Esophagus mucosa (tissue), 1 donor: ENCODE measurements at regions not wholly inside any gene's neighbourhood (a gene's known extent, or its start where the extent isn't known, plus 50 kb on each side); places are given as distances from the start of the nearest gene placed in this dataset.
"Not testable (repeated sequence)": the region's sequence is repeated elsewhere in the genome, so short reads cannot be mapped to it uniquely, and the experiment has no call there.

Source experiments
- ATAC-seq: fragments of 200-7000 bp; cut with Tn5 transposase; one replicate; pipeline ENCODE4 v1.9.1; 2020
- donor health status: DM: yes; HTN: yes; CAD: no.

GRCh38 chr5:91977579-91977978 lies 594.5 kb upstream of the ARRDC3 start:
- ATAC-seq, result no peak

- ATAC-seq, result no peak
Observed at GRCh38 chr5:91976451-91976850, 593.3 kb upstream of the ARRDC3 start.

DNA sequence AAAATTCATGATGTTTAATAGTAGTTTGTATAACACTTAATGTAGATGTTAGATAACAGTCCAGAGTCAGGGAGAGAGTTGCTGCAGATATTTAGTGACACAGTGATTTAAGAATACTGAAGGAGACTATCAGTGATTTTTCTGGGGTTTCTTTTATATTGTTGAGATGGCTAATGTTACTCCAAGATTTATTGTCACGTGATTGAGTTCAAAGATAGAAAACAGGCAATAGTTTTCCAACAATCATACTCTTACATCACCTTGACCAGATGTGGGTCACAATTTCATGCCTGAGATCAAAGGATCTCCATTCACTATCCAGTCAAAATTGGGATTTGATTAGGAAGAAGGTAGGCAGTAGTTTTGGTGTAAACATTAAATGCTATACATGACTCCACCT lies 580.0 kb upstream of the ARRDC3 start:
- no peak for ATAC-seq

DNA sequence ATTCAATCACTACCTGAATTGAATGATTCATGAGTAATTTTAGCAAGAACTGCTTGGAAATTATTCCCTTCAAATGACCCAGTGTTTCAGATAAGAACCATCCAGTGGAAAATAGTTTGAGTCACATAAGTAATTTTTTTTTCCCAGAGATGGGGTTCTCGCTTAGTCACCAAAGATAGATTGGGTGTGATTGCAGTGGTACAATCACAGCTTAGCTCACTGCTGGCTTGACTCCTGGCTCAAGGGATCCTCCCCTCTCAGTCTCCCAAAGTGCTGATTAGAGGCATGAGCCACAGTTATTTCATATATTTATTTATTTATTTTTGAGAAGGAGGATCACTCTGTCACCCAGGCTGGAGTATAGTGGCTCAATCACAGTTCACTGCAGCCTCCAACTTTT lies 574.5 kb upstream of the ARRDC3 start:
- ATAC-seq, result no peak

DNA sequence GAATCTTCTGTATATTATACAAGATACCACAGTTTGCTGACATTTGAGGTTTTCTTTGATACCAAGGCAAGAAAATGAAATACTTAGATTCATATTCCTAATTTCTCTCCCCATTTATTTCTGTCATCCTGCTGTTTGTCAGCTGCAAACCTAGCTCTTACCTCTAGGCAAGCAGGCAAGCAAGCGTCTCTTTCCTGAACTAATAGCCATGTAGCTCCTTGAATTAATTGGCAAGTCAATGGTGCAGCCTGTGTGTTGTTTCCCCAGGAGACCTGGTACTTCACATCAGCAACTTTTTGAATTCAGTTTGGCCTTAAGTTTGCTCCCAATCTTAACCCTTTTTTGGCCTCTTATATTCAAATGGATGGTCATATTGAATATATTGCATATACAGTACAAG lies 573.6 kb upstream of the ARRDC3 start:
- ATAC-seq, result no peak

DNA sequence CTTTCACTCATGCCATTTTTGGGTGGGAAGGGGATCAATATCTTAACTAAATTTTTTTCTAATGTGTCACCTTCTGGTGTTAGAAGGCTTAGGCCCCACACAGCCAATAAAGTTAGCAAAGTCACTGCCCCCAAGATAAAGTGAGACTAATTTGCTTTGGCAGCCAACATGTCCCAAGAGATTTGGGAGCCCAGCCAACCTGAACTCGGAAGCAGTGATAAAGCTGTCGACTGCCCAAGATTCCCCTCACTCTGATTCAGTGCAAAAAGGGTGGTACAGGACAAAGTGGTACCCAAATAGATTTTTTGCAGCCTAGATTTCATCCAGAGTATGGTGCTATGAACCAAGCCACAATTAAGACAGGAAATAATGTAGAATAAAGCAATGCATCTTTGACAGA lies 572.5 kb upstream of the ARRDC3 start:
- ATAC-seq, result no peak

- no peak for ATAC-seq
Observed at GRCh38 chr5:91954136-91954535, 571.0 kb upstream of the ARRDC3 start.

DNA sequence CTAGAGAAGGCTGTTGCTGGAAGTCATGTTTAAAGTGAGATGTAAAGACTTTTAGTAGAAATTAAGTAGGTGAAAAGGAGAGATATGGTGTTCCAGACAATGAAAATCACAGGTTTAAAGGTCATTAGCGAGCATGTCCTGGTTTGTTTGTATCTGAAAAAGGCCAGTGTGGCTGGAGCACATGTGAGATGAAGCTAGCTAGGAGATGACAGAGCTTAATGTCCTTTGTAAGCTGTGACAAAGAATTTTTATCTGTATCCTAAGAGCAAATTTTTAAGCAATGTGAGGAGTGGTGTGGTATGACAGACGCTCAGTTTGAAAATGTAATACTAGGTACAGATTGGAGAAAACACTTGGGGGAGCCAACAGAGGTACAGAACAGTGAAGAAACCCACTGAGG lies 567.2 kb upstream of the ARRDC3 start:
- ATAC-seq, result no peak

GRCh38 chr5:91946870-91947269 lies 563.8 kb upstream of the ARRDC3 start:
- no peak for ATAC-seq

DNA sequence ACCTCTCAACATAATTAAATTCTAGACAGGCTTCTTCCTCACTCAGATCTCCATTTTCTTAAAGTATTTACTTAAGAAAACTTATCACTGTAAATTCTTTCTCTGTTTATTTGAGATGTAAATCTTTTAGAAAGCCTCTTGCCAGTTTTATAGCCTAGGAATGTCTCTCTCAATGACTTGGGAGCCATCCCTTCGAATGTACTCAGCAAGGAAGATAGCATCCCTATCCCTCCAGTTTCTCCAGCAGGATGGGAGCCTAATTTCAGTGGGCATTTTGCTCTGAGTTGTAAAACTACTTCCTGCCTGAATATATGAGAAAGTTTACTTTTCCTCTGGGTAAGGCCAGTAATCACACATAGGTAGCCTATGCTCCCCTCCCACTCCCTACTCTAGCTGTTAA lies 558.5 kb upstream of the ARRDC3 start:
- no peak for ATAC-seq

DNA sequence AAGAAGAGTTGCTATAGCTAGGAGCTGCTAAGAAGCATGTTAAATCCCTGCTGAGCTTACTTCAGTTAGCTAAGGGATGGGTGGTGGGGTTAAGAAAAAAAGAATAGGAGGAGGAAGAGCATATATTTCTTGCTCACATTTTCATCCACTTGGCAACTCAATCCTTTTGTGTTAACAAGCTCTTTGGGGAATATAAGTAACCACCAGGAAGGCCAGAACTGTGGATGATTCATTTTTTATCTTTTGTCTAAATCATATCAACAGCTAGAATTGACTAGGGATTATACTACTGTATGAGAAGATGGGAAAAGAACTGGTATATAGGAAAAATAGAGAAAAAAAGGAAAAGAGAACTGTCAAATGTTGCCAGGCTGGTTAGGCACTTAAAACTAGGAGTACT lies 555.3 kb upstream of the ARRDC3 start:
- no peak for ATAC-seq

- ATAC-seq, result no peak
Observed at GRCh38 chr5:91937121-91937520, 554.0 kb upstream of the ARRDC3 start.

- no peak for ATAC-seq
Observed at GRCh38 chr5:91929522-91929817, 546.4 kb upstream of the ARRDC3 start.

DNA sequence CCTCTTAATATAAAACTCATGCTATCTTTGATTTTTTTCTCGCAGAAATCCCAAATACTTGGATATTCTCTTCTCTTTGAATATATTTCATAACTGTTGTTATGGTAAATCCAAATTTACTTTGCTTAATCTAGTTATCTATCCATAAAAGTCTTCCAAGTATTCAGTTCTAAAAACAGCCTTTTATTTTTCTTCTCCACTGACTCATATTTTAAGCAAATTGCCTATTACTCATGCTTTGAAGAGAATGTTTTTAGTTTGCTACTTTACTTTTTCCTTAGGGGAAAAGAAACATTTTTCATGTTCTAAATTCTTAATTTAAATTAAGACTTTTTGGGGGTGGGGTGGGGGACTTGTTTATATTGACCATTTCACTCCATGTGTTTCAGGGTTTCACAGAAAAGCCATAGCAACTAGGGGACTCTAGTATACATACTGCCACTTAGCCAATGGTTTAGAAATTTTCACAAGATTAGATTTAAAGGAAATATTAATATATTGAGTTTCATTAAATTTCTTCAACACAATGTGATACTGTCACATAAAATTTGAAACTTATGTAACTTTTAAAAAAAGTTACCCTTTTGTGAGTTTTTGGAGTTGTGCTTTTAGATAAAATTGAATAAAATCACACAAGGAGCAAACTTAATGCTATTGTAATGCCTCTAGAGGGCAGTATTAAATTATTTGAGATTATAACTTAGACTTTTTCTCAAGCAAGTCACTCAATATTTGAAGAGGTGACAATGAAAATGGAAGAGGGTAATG lies 545.8 kb upstream of the ARRDC3 start:
- ATAC-seq, result no peak

GRCh38 chr5:91927439-91927838 lies 544.3 kb upstream of the ARRDC3 start:
- ATAC-seq, result no peak

DNA sequence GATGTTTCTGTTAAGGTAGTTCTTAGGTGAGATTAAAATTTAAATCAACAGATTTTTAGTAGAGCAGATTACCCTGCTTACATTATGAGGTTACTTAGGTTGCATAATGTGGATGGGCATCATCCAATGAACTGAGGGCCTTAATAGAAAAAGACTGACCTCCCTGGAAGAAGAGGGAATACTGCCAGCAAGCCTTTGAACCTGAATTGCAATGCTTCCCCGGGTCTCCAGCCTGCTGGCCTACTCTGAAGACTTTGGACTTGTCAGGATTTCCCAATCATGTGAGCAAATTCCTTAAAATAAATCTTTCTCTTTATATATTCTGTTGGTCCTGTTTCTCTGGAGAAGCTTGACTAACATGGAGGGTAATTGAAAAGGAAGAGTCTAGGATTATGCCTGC lies 542.1 kb upstream of the ARRDC3 start:
- ATAC-seq, result no peak

DNA sequence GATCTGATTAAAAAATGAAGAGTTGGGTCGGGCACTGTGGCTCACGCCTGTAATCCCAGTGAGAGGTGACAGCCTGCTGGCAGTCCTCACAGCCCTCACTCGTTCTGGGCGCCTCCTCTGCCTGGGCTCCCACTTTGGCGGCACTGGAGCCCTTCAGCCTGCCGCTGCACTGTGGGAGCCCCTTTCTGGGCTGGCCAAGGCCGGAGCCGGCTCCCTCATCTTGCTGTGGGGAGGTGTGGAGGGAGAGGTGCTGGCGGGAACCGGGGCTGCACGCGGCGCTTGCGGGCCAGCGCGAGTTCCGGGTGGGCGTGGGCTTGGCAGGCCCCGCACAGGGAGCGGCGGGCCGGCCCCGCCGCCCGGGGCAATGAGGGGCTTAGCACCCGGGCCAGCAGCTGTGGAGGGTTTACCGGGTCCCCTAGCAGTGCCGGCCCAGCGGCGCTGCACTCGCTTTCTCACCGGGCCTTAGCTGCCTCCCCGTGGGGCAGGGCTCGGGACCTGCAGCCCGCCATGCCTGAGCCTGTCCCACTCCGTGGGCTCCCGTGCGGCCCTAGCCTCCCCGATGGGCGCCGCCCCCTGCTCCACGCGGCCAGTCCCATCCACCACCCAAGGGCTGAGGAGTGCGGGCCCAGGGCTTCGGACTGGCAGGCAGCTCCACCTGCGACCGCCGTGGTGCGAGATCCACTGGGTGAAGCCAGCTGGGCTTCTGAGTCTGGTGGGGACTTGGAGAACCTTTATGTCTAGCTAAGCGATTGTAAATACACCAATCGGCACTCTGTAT lies 534.1 kb upstream of the ARRDC3 start:
- ATAC-seq, result not testable (repeated sequence)

DNA sequence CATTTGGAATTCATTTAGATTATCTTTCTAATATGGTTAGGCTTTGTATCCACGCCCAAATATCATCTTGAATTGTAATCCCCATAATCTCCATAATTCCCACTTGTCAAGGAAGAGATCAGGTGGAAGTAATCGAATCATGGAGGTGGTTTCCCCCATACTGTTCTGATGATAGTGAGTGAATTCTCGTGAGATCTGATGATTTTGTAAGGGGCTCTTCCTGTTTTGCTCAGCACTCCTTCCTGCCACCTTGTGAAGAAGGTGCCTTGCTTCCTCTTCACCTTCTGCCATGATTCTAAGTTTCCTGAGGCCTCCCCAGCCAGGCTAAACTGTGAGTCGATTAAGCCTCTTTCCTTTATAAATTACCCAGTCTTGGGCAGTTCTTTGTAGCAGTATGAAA lies 527.5 kb upstream of the ARRDC3 start:
- ATAC-seq, result no peak

DNA sequence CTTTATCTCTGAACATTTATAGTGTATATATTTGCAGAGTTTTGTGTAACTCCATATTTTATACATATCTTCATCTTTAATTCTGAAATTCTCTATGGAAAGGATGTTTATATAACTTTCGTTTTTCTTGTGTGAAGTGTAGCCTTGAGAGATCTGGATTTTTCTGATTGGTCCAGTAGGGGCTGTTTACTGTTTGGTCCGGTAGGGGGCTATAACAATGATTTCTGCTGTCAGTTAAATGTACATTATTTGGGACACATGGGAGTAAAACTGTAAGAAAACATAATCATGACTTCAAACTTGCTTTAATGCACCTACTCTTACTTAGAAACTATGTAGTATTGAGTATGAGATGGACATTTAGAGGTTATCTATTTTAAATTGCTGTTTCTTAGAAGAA lies 527.1 kb upstream of the ARRDC3 start:
- no peak for ATAC-seq

DNA sequence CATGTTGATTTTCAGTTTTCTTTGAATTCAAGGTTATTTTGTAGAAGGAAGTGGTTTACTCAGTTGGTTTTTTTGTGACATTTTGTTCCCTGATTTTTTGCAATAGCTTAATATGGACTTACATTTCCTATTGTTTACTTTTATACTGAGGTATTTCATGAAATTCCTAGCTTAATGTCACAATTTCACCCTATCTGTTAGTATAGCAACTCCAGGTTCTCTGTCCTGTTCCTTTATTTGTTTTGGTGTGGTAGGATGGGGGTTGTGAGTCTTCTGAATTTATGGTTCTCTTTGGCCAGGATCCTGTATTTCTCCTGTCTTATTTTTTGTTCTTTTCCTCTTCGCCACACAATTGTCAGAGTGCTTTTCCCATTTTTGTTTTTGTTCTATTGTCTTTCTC lies 523.4 kb upstream of the ARRDC3 start:
- ATAC-seq, result no peak

DNA sequence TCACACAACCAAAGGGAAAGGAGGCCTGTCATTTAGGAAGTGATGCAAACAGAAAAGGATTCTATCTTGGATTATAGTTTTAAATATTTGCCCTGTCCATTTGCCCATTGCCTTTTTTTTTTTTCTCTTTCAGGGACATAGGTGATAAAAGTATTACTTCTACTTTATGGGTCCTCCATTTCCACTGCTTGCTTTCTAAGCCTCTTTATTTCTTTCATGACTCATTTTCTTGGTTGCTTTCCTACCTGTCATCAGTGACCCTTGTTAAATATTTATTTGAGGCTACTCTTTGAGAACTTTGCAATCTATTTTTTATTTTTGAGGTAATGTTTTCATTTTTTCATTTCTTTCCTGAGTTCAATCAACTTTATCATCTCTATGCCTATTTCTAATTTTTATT lies 522.9 kb upstream of the ARRDC3 start:
- ATAC-seq, result no peak

DNA sequence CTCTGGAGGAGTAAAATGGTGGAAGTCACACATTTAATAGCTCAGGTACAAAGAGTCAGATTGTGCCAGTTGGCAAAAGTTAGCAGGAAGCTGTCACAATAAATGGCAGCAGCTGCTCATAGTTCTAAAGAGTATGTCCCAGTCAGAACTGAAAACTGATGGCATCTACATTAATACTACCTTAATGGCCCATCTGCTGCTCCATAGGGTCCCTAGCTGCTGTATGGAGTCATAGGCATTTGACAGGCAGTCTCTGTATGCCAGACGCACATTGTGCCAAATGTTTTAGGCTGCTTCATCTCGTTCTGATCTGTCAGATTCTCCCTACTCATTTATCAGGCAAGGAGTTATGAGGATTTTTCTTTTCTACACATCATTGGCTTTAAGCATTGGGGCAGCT lies 515.8 kb upstream of the ARRDC3 start:
- no peak for ATAC-seq

GRCh38 chr5:91898019-91898418 lies 514.9 kb upstream of the ARRDC3 start:
- no peak for ATAC-seq

- ATAC-seq, result no peak
Observed at GRCh38 chr5:91888810-91889209, 505.7 kb upstream of the ARRDC3 start.
